ENCODE measurements at regions not wholly inside any gene's neighbourhood (a gene's known extent, or its start where the extent isn't known, plus 50 kb on each side); places are given as distances from the start of the nearest gene placed in this dataset.

GRCh38 chr20:52621401-52621800 is 350.8 kb upstream of the TSHZ2 start:
- BruUV-seq (replicated peaks): no TSS peak
- no peaks in the 10 kb centered on the region for H3K4me1 ChIP-seq
- no peaks in the 10 kb centered on the region for H3K9me3 ChIP-seq
- H3K4me1 Mint-ChIP-seq (ENCODE audit: low read depth, unreplicated experiment): no peaks in the 10 kb centered on the region
- CTCF ChIA-PET: no interaction called here
- DNase-seq: no peak
- TF ChIP-seq CTCF (IDR thresholded peaks at IDR 0.05; ENCODE audit: insufficient read depth in 1 of 2, low read depth in 1 of 2, low read length in 1 of 2, severe bottlenecking in 1 of 2, unreplicated experiment in 1 of 2): no peak
- POLR2A ChIA-PET: no interaction called here
- peaks cover 19% of the 10 kb centered on the region for H3K27me3 Mint-ChIP-seq (ENCODE audit: insufficient read depth, unreplicated experiment)
- no peak overlapping the region for H3K4me3 Mint-ChIP-seq (ENCODE audit: unreplicated experiment)
- no peaks in the 10 kb centered on the region for H3K36me3 ChIP-seq (ENCODE audit: control insufficient read depth, insufficient read depth, low read length)
- H3K27ac Mint-ChIP-seq (ENCODE audit: unreplicated experiment): no peak overlapping the region
- 0 out of 2 replicates have a peak, but pooled peaks cover 2% of the 10 kb centered on the region for H3K27me3 ChIP-seq (replicated peaks; ENCODE audit: control insufficient read depth, insufficient read depth, low read length)
- H3K9me3 Mint-ChIP-seq (ENCODE audit: unreplicated experiment): no peaks in the 10 kb centered on the region
- no peak overlapping the region for H3K4me3 ChIP-seq (ENCODE audit: low read depth, low read length)
- no peaks in the 10 kb centered on the region for H3K36me3 Mint-ChIP-seq (ENCODE audit: insufficient read depth, unreplicated experiment)
- intact Hi-C loops (cut with micrococcal nuclease; ENCODE audit: unreplicated experiment): no loop called here

- ChIA-PET POLR2A (no interaction called here), CTCF (no interaction called here)
- peaks cover 26% of the 10 kb centered on the region for H3K27me3 Mint-ChIP-seq (ENCODE audit: insufficient read depth, unreplicated experiment)
Observed at GRCh38 chr20:52619671-52620070, 352.5 kb upstream of the TSHZ2 start.

GRCh38 chr20:52619101-52619500 is 353.1 kb upstream of the TSHZ2 start:
- no peak overlapping the region for H3K27ac Mint-ChIP-seq (ENCODE audit: unreplicated experiment)
- ChIA-PET POLR2A (no interaction called here), CTCF (no interaction called here)
- TF ChIP-seq CTCF (IDR thresholded peaks at IDR 0.05; ENCODE audit: insufficient read depth in 1 of 2, low read depth in 1 of 2, low read length in 1 of 2, severe bottlenecking in 1 of 2, unreplicated experiment in 1 of 2): no peak
- DNase-seq: no peak
- BruUV-seq (replicated peaks): no TSS peak
- Histone ChIP-seq H3K27me3 (replicated peaks; ENCODE audit: control insufficient read depth, insufficient read depth, low read length) (0 out of 2 replicates have a peak, but pooled peaks cover 3% of the 10 kb centered on the region), H3K9me3 (no peaks in the 10 kb centered on the region), H3K4me1 (no peaks in the 10 kb centered on the region), H3K4me3 (ENCODE audit: low read depth, low read length) (no peak overlapping the region), H3K36me3 (ENCODE audit: control insufficient read depth, insufficient read depth, low read length) (no peaks in the 10 kb centered on the region)
- H3K4me3 Mint-ChIP-seq (ENCODE audit: unreplicated experiment): no peak overlapping the region
- H3K36me3 Mint-ChIP-seq (ENCODE audit: insufficient read depth, unreplicated experiment): no peaks in the 10 kb centered on the region
- peaks cover 26% of the 10 kb centered on the region for H3K27me3 Mint-ChIP-seq (ENCODE audit: insufficient read depth, unreplicated experiment)
- no peaks in the 10 kb centered on the region for H3K4me1 Mint-ChIP-seq (ENCODE audit: low read depth, unreplicated experiment)
- intact Hi-C loops (cut with micrococcal nuclease; ENCODE audit: unreplicated experiment): no loop called here
- H3K9me3 Mint-ChIP-seq (ENCODE audit: unreplicated experiment): no peaks in the 10 kb centered on the region

More at GRCh38 chr20:52619671-52620070, 352.5 kb upstream of the TSHZ2 start:
- no peak overlapping the region for H3K4me3 Mint-ChIP-seq (ENCODE audit: unreplicated experiment)
- H3K9me3 Mint-ChIP-seq (ENCODE audit: unreplicated experiment): no peaks in the 10 kb centered on the region
- H3K36me3 ChIP-seq (ENCODE audit: control insufficient read depth, insufficient read depth, low read length): no peaks in the 10 kb centered on the region
- no peak for TF ChIP-seq CTCF (IDR thresholded peaks at IDR 0.05; ENCODE audit: insufficient read depth in 1 of 2, low read depth in 1 of 2, low read length in 1 of 2, severe bottlenecking in 1 of 2, unreplicated experiment in 1 of 2)
- intact Hi-C loops (cut with micrococcal nuclease; ENCODE audit: unreplicated experiment): no loop called here
- H3K9me3 ChIP-seq: no peaks in the 10 kb centered on the region
- H3K4me1 Mint-ChIP-seq (ENCODE audit: low read depth, unreplicated experiment): no peaks in the 10 kb centered on the region
- DNase-seq: no peak
- BruUV-seq (replicated peaks): no TSS peak
- no peaks in the 10 kb centered on the region for H3K4me1 ChIP-seq
- H3K27me3 ChIP-seq (replicated peaks; ENCODE audit: control insufficient read depth, insufficient read depth, low read length): 0 out of 2 replicates have a peak, but pooled peaks cover 3% of the 10 kb centered on the region
- H3K27ac Mint-ChIP-seq (ENCODE audit: unreplicated experiment): no peak overlapping the region
- H3K36me3 Mint-ChIP-seq (ENCODE audit: insufficient read depth, unreplicated experiment): no peaks in the 10 kb centered on the region
- H3K4me3 ChIP-seq (ENCODE audit: low read depth, low read length): no peak overlapping the region
